Kidney epithelial cell (primary cell): ENCODE measurements at regions not wholly inside any gene's neighbourhood (a gene's known extent, or its start where the extent isn't known, plus 50 kb on each side); places are given as distances from the start of the nearest gene placed in this dataset.

Experiments used
- DNase-seq: peaks from one replicate; pipeline ENCODE4 v3.0.0-alpha.2; 2010; ENCODE audit warnings: low read depth
- H3K27me3 ChIP-seq: 2 replicates; pipeline ENCODE4 v1.6.0; 2011; ENCODE audit warnings: low read length; ENCODE audit not compliant: control insufficient read depth, insufficient read depth
- H3K36me3 ChIP-seq: 2 replicates; pipeline ENCODE4 v1.5.1; 2011; ENCODE audit warnings: low read length; ENCODE audit not compliant: control insufficient read depth, insufficient read depth
- H3K4me3 ChIP-seq: 2 replicates; pipeline ENCODE4 v1.5.1; 2011; ENCODE audit warnings: low read depth, mild to moderate bottlenecking, control low read depth, low read length
- CTCF ChIP-seq: IDR thresholded peaks from 2 replicates; pipeline ENCODE4 v1.5.1; 2011; ENCODE audit warnings: mild to moderate bottlenecking, moderate library complexity, low read length, control low read depth, inconsistent platforms; ENCODE audit not compliant: insufficient read depth, poor library complexity, severe bottlenecking

- no peak for TF ChIP-seq CTCF
- DNase-seq = no peak
- Histone ChIP-seq H3K27me3 (no peaks in the 10 kb centered on the region), H3K4me3 (no peak overlapping the region), H3K36me3 (no peaks in the 10 kb centered on the region)
Observed at GRCh38 chr10:28810057-28810870, 132.9 kb downstream of the BAMBI start.

GRCh38 chr10:28811639-28812349 is 134.5 kb downstream of the BAMBI start:
- no peak for TF ChIP-seq CTCF
- no peak for DNase-seq
- Histone ChIP-seq H3K27me3 (no peaks in the 10 kb centered on the region), H3K4me3 (no peak overlapping the region), H3K36me3 (no peaks in the 10 kb centered on the region)

- Histone ChIP-seq H3K4me3 (no peak overlapping the region), H3K36me3 (no peaks in the 10 kb centered on the region), H3K27me3 (no peaks in the 10 kb centered on the region)
- no peak for DNase-seq
- TF ChIP-seq CTCF = no peak
Observed at GRCh38 chr10:28812384-28813372, 135.4 kb downstream of the BAMBI start.

- Histone ChIP-seq H3K4me3 (no peak overlapping the region), H3K27me3 (no peaks in the 10 kb centered on the region), H3K36me3 (no peaks in the 10 kb centered on the region)
- DNase-seq = no peak
- no peak for TF ChIP-seq CTCF
Observed at GRCh38 chr10:28815681-28816080, 138.4 kb downstream of the BAMBI start.

GRCh38 chr10:28822719-28823464 is 145.6 kb downstream of the BAMBI start:
- DNase-seq = no peak
- Histone ChIP-seq H3K4me3 (no peak overlapping the region), H3K36me3 (no peaks in the 10 kb centered on the region), H3K27me3 (no peaks in the 10 kb centered on the region)
- no peak for TF ChIP-seq CTCF
